Activated naive CD8-positive, alpha-beta T cell treated with anti-CD3 and anti-CD28 coated beads for 36 hours (primary cell): ENCODE measurements at regions not wholly inside any gene's neighbourhood (a gene's known extent, or its start where the extent isn't known, plus 50 kb on each side); places are given as distances from the start of the nearest gene placed in this dataset.

ENCODE experiments used
- DNase-seq: peaks from one replicate; pipeline ENCODE4 v3.0.0; 2021
- H3K27ac Mint-ChIP-seq: one replicate; pipeline ENCODE4 v1.8.0; 2022; ENCODE audit warnings: mild to moderate bottlenecking, moderate library complexity, mixed read lengths
- H3K27me3 Mint-ChIP-seq: one replicate; pipeline ENCODE4 v1.8.0; 2022; ENCODE audit warnings: mild to moderate bottlenecking, mixed read lengths
- H3K36me3 Mint-ChIP-seq: one replicate; pipeline ENCODE4 v1.8.0; 2021; ENCODE audit warnings: mild to moderate bottlenecking, mixed read lengths
- H3K4me1 Mint-ChIP-seq: one replicate; pipeline ENCODE4 v1.8.0; 2021; ENCODE audit warnings: mixed read lengths
- H3K4me3 Mint-ChIP-seq: one replicate; pipeline ENCODE4 v1.8.0; 2022; ENCODE audit warnings: mild to moderate bottlenecking, moderate library complexity, mixed read lengths
- H3K9me3 Mint-ChIP-seq: one replicate; pipeline ENCODE4 v1.8.0; 2022; ENCODE audit warnings: mixed read lengths

- DNase-seq: no peak
- no peaks in the 10 kb centered on the region for H3K36me3 Mint-ChIP-seq
- no peaks in the 10 kb centered on the region for H3K27me3 Mint-ChIP-seq
- H3K4me3 Mint-ChIP-seq: no peak overlapping the region
- H3K4me1 Mint-ChIP-seq: no peaks in the 10 kb centered on the region
- H3K9me3 Mint-ChIP-seq: peaks cover 8% of the 10 kb centered on the region
- no peak overlapping the region for H3K27ac Mint-ChIP-seq
These were observed 91.6 kb upstream of the ZNF469 start for GRCh38 chr16:88290850-88291830.

GRCh38 chr16:88292007-88292970 is 90.5 kb upstream of the ZNF469 start:
- Mint-ChIP-seq H3K27ac (no peak overlapping the region), H3K4me3 (no peak overlapping the region), H3K27me3 (no peaks in the 10 kb centered on the region), H3K4me1 (no peaks in the 10 kb centered on the region), H3K9me3 (peaks cover 1% of the 10 kb centered on the region), H3K36me3 (no peaks in the 10 kb centered on the region)
- no peak for DNase-seq

GRCh38 chr16:88293097-88293496 is 89.7 kb upstream of the ZNF469 start:
- H3K9me3 Mint-ChIP-seq: no peaks in the 10 kb centered on the region

GRCh38 chr16:88295671-88296436 is 86.9 kb upstream of the ZNF469 start:
- no peaks in the 10 kb centered on the region for H3K9me3 Mint-ChIP-seq

More at GRCh38 chr16:88293097-88293496, 89.7 kb upstream of the ZNF469 start:
- no peaks in the 10 kb centered on the region for H3K36me3 Mint-ChIP-seq
- no peak overlapping the region for H3K27ac Mint-ChIP-seq
- DNase-seq: no peak
- no peak overlapping the region for H3K4me3 Mint-ChIP-seq
- H3K4me1 Mint-ChIP-seq: no peaks in the 10 kb centered on the region
- peaks cover 3% of the 10 kb centered on the region for H3K27me3 Mint-ChIP-seq

GRCh38 chr16:88296437-88297177 is 86.2 kb upstream of the ZNF469 start:
- no peaks in the 10 kb centered on the region for H3K9me3 Mint-ChIP-seq
- H3K4me3 Mint-ChIP-seq: no peak overlapping the region
- H3K27ac Mint-ChIP-seq: no peak overlapping the region
- H3K36me3 Mint-ChIP-seq: no peaks in the 10 kb centered on the region
- DNase-seq: no peak
- H3K4me1 Mint-ChIP-seq: no peaks in the 10 kb centered on the region
- H3K27me3 Mint-ChIP-seq: peaks cover 11% of the 10 kb centered on the region

More at GRCh38 chr16:88295671-88296436, 86.9 kb upstream of the ZNF469 start:
- no peak for DNase-seq
- H3K27me3 Mint-ChIP-seq: peaks cover 11% of the 10 kb centered on the region
- H3K4me1 Mint-ChIP-seq: no peaks in the 10 kb centered on the region
- H3K4me3 Mint-ChIP-seq: no peak overlapping the region
- no peaks in the 10 kb centered on the region for H3K36me3 Mint-ChIP-seq
- H3K27ac Mint-ChIP-seq: no peak overlapping the region

GRCh38 chr16:88297178-88297720 is 85.5 kb upstream of the ZNF469 start:
- H3K9me3 Mint-ChIP-seq: no peaks in the 10 kb centered on the region
- peaks cover 11% of the 10 kb centered on the region for H3K27me3 Mint-ChIP-seq
- no peak overlapping the region for H3K27ac Mint-ChIP-seq
- no peak overlapping the region for H3K4me3 Mint-ChIP-seq
- DNase-seq: no peak
- H3K36me3 Mint-ChIP-seq: no peaks in the 10 kb centered on the region
- H3K4me1 Mint-ChIP-seq: no peaks in the 10 kb centered on the region

- Mint-ChIP-seq H3K9me3 (no peaks in the 10 kb centered on the region), H3K27ac (no peak overlapping the region), H3K4me3 (no peak overlapping the region)
These were observed 84.5 kb upstream of the ZNF469 start for GRCh38 chr16:88298181-88298832.

GRCh38 chr16:88298833-88299745 is 83.7 kb upstream of the ZNF469 start:
- H3K4me3 Mint-ChIP-seq: no peak overlapping the region
- no peaks in the 10 kb centered on the region for H3K4me1 Mint-ChIP-seq
- no peak overlapping the region for H3K27ac Mint-ChIP-seq
- no peaks in the 10 kb centered on the region for H3K9me3 Mint-ChIP-seq
- H3K27me3 Mint-ChIP-seq: peaks cover 20% of the 10 kb centered on the region
- no peak for DNase-seq
- H3K36me3 Mint-ChIP-seq: no peaks in the 10 kb centered on the region

More at GRCh38 chr16:88298181-88298832, 84.5 kb upstream of the ZNF469 start:
- DNase-seq: no peak
- peaks cover 15% of the 10 kb centered on the region for H3K27me3 Mint-ChIP-seq
- no peaks in the 10 kb centered on the region for H3K36me3 Mint-ChIP-seq
- no peaks in the 10 kb centered on the region for H3K4me1 Mint-ChIP-seq

- no peaks in the 10 kb centered on the region for H3K36me3 Mint-ChIP-seq
These were observed 82.9 kb upstream of the ZNF469 start for GRCh38 chr16:88299751-88300462.

GRCh38 chr16:88300463-88300835 is 82.3 kb upstream of the ZNF469 start:
- no peak for DNase-seq

More at GRCh38 chr16:88299751-88300462, 82.9 kb upstream of the ZNF469 start:
- Mint-ChIP-seq H3K27me3 (peaks cover 20% of the 10 kb centered on the region), H3K9me3 (no peaks in the 10 kb centered on the region), H3K4me1 (no peaks in the 10 kb centered on the region), H3K4me3 (no peak overlapping the region), H3K27ac (no peak overlapping the region)
- no peak for DNase-seq

GRCh38 chr16:88301431-88301830 is 81.3 kb upstream of the ZNF469 start:
- Mint-ChIP-seq H3K4me1 (no peaks in the 10 kb centered on the region), H3K36me3 (no peaks in the 10 kb centered on the region), H3K27me3 (peaks cover 20% of the 10 kb centered on the region), H3K4me3 (no peak overlapping the region), H3K27ac (no peak overlapping the region), H3K9me3 (peaks cover 3% of the 10 kb centered on the region)
- DNase-seq: no peak

More at GRCh38 chr16:88300463-88300835, 82.3 kb upstream of the ZNF469 start:
- Mint-ChIP-seq H3K27me3 (peaks cover 20% of the 10 kb centered on the region), H3K27ac (no peak overlapping the region), H3K4me3 (no peak overlapping the region), H3K36me3 (no peaks in the 10 kb centered on the region), H3K4me1 (no peaks in the 10 kb centered on the region), H3K9me3 (no peaks in the 10 kb centered on the region)

GRCh38 chr16:88301886-88302285 is 80.9 kb upstream of the ZNF469 start:
- H3K27me3 Mint-ChIP-seq: peaks cover 20% of the 10 kb centered on the region
- no peak for DNase-seq
- H3K9me3 Mint-ChIP-seq: peaks cover 3% of the 10 kb centered on the region
- no peaks in the 10 kb centered on the region for H3K36me3 Mint-ChIP-seq
- no peaks in the 10 kb centered on the region for H3K4me1 Mint-ChIP-seq
- H3K27ac Mint-ChIP-seq: no peak overlapping the region
- H3K4me3 Mint-ChIP-seq: no peak overlapping the region
